ENCODE measurements at regions not wholly inside any gene's neighbourhood (a gene's known extent, or its start where the extent isn't known, plus 50 kb on each side); places are given as distances from the start of the nearest gene placed in this dataset.

GRCh38 chr5:127133071-127133470, 59.8 kb upstream of the C5orf63 start:
- TF ChIP-seq CTCF (IDR thresholded peaks at IDR 0.05) (no peak), POLR2A (IDR thresholded peaks at IDR 0.05) (no peak)

All from Peyer's patch (tissue), 4 donors.